ENCODE measurements at regions not wholly inside any gene's neighbourhood (a gene's known extent, or its start where the extent isn't known, plus 50 kb on each side); places are given as distances from the start of the nearest gene placed in this dataset.

DNA sequence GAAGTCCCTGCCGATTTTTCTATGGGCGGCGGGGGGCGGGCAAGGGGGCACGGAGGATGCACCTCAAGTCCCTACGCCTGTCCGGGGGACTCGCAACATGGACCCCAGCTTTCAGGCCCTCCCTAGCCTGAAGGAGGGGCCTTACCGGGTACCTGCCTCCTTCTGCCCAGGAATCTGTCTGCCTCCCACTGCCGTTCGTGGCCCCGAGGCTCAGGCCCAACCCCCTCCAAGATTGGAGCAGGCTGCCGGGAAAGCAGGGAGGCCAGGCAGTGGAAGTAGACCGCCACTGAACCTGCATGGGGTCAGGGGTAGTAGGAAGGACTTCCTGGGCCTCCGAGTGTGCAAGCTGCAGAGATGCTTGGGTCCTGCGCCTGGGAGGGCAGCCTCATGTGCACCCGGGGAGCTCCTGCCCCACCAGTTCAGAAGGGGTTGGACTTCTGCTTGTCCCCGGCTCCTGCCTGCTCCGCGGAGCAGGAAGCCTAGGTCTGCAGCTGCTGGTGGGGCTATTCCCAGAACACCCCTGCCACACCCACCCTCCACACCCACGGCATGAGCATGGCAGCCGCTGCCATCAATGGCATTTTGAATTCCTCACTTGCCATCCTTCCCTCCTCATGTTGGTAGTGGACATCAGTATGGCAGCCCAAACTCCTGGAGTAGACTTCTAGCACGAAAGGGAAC lies 1312.7 kb upstream of the ACO1 start:
- DNase-seq, result no peak

- DNase-seq, result no peak
Measured at GRCh38 chr9:31078175-31078574, 1306.3 kb upstream of the ACO1 start.

- no peak for DNase-seq
Measured at GRCh38 chr9:31084350-31084749, 1300.1 kb upstream of the ACO1 start.

DNA sequence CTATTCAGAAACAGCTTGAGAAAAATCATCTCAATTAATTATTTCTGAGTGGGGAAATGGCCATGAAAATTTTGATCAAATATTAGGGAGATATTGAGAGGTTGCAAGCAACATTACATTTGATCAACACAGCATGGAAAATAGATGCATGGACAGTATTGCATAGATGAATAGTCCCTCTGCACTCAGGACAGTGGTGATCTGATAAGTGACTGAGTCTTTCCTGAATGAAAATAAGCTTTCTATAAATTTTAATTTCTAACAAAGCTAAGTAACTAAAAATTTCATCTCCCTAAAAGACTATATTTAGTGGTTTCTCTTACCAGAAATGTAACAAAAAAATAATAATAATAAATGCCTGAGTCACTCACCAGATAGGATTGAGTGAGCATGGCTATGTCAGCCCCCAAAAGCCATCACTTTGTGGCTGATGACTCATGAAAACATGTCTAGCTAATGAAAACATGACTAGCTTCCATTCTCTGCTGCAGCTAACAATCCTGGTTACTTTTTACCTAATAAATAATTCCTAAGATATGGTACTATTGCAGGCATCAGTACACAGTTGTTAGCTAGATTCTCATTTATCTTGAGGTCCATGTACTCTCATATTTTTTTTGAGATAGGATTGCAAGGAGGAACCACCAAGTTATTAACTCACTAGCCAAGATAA lies 1294.8 kb upstream of the ACO1 start:
- DNase-seq, result no peak

- DNase-seq, result no peak
Measured at GRCh38 chr9:31100311-31100710, 1284.1 kb upstream of the ACO1 start.

GRCh38 chr9:31103836-31104235 lies 1280.6 kb upstream of the ACO1 start:
- DNase-seq, result no peak

DNA sequence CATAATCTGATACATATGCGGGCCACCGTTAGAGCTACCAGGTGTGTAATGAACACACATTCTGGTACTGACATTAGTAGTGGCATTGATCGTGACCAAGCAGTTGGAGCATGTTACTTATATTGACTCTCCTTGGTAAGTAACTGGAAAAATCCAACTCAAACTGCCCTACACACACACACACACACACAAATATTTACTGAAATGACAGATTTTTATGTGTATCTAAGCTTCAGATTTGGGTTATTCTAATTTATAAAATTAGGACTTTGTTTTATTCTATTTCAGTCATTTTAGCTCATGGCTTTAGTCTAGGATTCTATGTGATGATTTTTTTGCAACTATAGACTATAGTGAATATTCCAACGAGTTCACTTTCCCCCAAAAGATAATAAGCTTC lies 1280.2 kb upstream of the ACO1 start:
- no peak for DNase-seq

- no peak for DNase-seq
Measured at GRCh38 chr9:31112491-31112890, 1272.0 kb upstream of the ACO1 start.

- no peak for DNase-seq
Measured at GRCh38 chr9:31114346-31114745, 1270.1 kb upstream of the ACO1 start.

DNA sequence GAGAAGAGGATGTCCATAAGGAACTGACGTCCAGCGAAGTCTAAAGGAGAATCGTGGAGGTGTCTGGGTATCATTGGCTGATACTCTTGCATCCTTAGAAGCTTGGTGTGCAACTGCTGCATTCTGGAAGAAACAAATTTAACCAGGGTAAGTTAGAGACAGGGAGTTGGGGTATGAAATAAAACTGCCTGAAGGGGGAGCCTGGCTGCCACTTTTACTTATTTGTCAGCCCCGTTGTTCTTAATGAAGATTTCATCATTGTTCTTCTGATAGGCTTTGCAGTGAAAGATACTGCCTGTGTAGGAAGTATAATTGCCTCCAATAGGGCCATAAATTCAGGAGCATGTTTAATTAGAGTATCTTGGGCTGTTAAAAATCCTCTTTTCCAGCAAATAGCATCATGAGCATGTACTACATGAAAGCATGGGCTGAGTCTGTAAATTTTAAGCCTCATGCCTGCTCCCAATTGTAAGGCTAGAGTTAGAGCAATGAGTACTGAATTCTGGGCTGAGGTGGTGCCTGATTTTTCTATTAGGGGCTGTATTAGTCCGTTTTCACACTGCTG lies 1264.5 kb upstream of the ACO1 start:
- DNase-seq, result peak; percentile 14 to 23

DNA sequence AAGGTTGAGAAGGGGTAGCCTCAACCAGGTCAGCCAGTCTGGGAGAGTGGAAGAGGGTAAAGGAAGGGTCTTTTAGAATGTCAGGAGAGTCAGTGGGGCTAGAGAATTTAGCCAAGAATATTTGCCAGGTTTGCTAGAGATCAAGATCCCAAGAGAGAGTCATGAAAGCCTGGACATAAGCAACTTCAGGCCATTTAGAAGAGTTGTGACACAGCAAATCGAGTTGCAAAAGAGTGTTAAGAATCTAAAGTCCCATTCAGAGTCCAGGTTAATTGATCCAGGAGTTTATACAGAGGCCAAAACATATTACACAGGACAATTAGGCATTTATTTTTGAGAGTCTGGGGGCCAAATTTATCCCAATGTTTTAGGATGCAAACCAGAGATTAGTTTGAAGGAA lies 1260.1 kb upstream of the ACO1 start:
- no peak for DNase-seq

DNA sequence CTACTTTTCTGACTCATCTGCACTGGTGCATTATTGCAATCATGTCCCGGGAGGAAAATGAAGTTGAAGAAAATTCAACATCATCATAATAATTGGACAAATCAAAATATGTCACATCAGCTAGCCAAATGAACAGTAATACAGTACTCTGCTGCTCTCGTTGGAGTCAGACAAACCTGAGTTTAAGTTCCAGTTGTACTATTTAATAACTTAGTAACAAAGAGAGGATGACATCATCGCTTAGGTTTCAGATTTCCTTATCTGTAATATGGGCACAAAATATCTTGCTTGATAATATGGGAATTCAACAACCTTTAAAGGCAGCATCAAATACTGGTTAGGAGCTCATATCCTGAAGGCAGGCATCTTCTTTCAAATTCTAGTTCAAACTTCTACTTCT lies 1248.9 kb upstream of the ACO1 start:
- no peak for DNase-seq

- DNase-seq, result no peak
Measured at GRCh38 chr9:31136524-31136923, 1247.9 kb upstream of the ACO1 start.

GRCh38 chr9:31137176-31138160 lies 1247.0 kb upstream of the ACO1 start:
- no peak for DNase-seq

GRCh38 chr9:31140316-31140715 lies 1244.1 kb upstream of the ACO1 start:
- DNase-seq, result peak in 1 of 2 donors; percentile 2

DNA sequence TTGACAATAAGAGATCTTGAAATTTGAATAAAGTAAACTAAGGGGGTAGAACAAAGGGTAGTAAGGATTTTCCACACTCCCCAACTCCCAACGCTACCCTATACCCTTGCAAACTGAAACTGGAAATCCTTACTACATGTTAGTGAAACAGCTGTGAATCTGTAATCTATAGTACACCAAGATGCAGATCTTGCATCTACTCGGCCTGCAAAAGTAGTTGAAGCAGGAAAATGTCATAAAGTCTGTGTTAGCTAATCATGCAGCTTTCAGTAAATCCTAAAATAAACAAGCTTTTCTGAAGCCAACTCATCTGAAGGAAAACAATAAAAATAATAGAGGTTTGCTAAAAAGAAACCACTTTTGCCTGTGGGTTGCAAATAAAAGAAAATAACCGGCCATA lies 1242.0 kb upstream of the ACO1 start:
- DNase-seq, result no peak

GRCh38 chr9:31144614-31145013 lies 1239.8 kb upstream of the ACO1 start:
- no peak for DNase-seq

- DNase-seq, result no peak
Measured at GRCh38 chr9:31146485-31147166, 1237.8 kb upstream of the ACO1 start.

DNA sequence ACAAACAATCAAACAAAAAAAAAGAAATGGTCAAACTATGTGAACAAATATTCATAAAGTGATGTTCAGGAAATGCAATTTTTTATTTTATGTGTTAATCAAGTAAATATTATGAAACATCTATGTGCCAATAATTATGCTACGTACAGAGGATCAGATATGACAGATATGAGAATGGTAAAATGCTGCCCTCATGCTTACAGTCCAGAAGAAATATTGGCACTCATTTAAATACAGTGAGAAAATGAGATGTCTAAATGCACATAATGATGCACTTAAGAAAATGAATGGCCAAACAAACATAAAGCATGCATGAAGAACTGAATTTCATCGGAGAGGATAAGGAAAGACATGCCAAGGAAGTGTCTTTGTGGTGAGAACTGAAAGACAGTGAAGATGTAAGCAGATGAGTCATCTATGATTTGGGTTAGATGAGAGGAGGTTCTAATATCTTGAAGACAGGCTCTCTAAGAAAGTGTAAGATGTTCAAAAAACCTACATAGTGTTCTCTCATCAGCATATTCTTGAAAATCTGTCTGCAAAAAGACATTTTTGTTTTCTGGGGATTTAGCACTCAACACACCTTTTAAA lies 1231.1 kb upstream of the ACO1 start:
- DNase-seq, result no peak

DNA sequence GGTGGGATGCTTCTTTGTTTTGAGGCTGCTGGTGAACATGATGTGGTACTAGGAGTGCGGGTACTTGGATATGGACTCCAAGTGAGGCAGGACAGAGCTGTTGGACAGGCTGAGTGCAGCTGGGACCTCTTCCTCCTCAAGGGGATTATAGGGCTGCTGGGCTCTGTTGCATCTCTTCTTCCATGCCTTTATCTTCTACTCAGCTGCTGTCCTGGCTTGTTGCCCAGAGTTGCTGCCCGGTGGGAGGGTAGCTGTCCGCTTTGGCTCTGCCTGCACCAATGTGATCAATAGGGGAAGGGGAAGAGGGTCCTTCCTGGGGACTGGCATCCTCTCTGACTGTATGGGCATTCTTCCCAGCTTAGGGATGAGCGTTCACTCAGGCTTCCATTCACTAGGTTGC lies 1217.9 kb upstream of the ACO1 start:
- no peak for DNase-seq

DNA sequence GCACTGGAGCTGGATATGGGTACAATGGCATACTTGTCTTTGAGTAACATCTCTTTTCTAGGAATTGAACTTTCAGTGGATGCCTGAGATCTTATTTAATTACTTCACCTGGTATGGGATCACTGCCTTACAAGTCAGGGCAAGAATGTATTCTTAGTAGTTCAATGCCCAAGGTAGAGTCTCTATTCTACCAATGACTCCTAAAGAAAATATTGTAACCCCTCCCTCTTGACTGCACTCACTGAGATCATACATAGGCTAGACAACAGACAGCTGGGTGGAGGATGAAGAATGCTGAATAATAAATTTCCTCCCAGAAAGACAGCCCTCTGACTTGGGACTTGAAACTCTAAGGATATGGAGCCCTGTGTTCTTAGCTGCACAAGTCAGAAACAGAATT lies 1216.3 kb upstream of the ACO1 start:
- DNase-seq, result no peak

- DNase-seq, result no peak
Measured at GRCh38 chr9:31174681-31175080, 1209.8 kb upstream of the ACO1 start.
